HUES6 (cell line): ENCODE measurements at regions not wholly inside any gene's neighbourhood (a gene's known extent, or its start where the extent isn't known, plus 50 kb on each side); places are given as distances from the start of the nearest gene placed in this dataset.
A peak's percentile ranks its signal among the peaks of the same experiment; 100 is the strongest.
"Not testable (repeated sequence)": the region's sequence is repeated elsewhere in the genome, so short reads cannot be mapped to it uniquely, and the experiment has no call there.

Source experiments
- H3K27ac ChIP-seq: 2 replicates; pipeline ENCODE4 v1.7.0; 2013; ENCODE audit warnings: low read depth, mild to moderate bottlenecking, low read length, inconsistent platforms
- H3K27me3 ChIP-seq: 2 replicates; pipeline ENCODE4 v1.6.1; 2013; ENCODE audit warnings: low read length; ENCODE audit not compliant: control insufficient read depth, insufficient read depth
- H3K36me3 ChIP-seq: 2 replicates; pipeline ENCODE4 v1.6.1; 2013; ENCODE audit warnings: low read length; ENCODE audit not compliant: control insufficient read depth, insufficient read depth
- H3K4me1 ChIP-seq: 2 replicates; pipeline ENCODE4 v1.6.1; 2013; ENCODE audit warnings: low read length; ENCODE audit not compliant: control insufficient read depth, insufficient read depth
- H3K4me3 ChIP-seq: 2 replicates; pipeline ENCODE4 v1.5.1; 2013; ENCODE audit warnings: low read depth, low read length
- H3K9ac ChIP-seq: one replicate; pipeline ENCODE4 v1.6.1; 2013; ENCODE audit warnings: mild to moderate bottlenecking, low read length
- H3K9me3 ChIP-seq: 2 replicates; pipeline ENCODE4 v1.6.1; 2013; ENCODE audit warnings: low read depth, low read length; ENCODE audit not compliant: control insufficient read depth, insufficient read depth

GRCh38 chr1:87421809-87422208 is 93.1 kb downstream of the LMO4 start:
- H3K4me3 ChIP-seq = no peak overlapping the region
- no peaks in the 10 kb centered on the region for H3K36me3 ChIP-seq
- H3K27me3 ChIP-seq = no peaks in the 10 kb centered on the region
- no peaks in the 10 kb centered on the region; the same call in 1 of the 2 replicates for H3K4me1 ChIP-seq
- no peak overlapping the region for H3K9ac ChIP-seq
- no peak overlapping the region for H3K27ac ChIP-seq
- no peaks in the 10 kb centered on the region for H3K9me3 ChIP-seq

- peaks cover 23% of the 10 kb centered on the region for H3K4me1 ChIP-seq
- H3K9me3 ChIP-seq = no peaks in the 10 kb centered on the region
- no peak overlapping the region for H3K27ac ChIP-seq
- no peak overlapping the region for H3K4me3 ChIP-seq
- H3K36me3 ChIP-seq = no peaks in the 10 kb centered on the region
- H3K27me3 ChIP-seq = no peaks in the 10 kb centered on the region
- no peak overlapping the region for H3K9ac ChIP-seq
These were observed 95.9 kb downstream of the LMO4 start for GRCh38 chr1:87424541-87424940.

GRCh38 chr1:87426463-87427249 is 98.0 kb downstream of the LMO4 start:
- no peaks in the 10 kb centered on the region for H3K27me3 ChIP-seq
- peak overlapping the region; percentile 35 for H3K9ac ChIP-seq
- no peak overlapping the region for H3K4me3 ChIP-seq
- no peaks in the 10 kb centered on the region for H3K9me3 ChIP-seq
- H3K4me1 ChIP-seq = peaks cover 23% of the 10 kb centered on the region
- H3K27ac ChIP-seq = no peak overlapping the region
- no peaks in the 10 kb centered on the region for H3K36me3 ChIP-seq

GRCh38 chr1:87428367-87428766 is 99.7 kb downstream of the LMO4 start:
- Histone ChIP-seq H3K9me3 (no peaks in the 10 kb centered on the region), H3K9ac (no peak overlapping the region), H3K27me3 (no peaks in the 10 kb centered on the region), H3K36me3 (no peaks in the 10 kb centered on the region), H3K27ac (no peak overlapping the region; the same call in 1 of the 2 replicates), H3K4me1 (peaks cover 23% of the 10 kb centered on the region), H3K4me3 (no peak overlapping the region)

GRCh38 chr1:87428883-87429282 is 100.2 kb downstream of the LMO4 start:
- Histone ChIP-seq H3K9me3 (no peaks in the 10 kb centered on the region), H3K36me3 (no peaks in the 10 kb centered on the region), H3K9ac (no peak overlapping the region), H3K4me3 (no peak overlapping the region), H3K27ac (no peak overlapping the region), H3K27me3 (no peaks in the 10 kb centered on the region), H3K4me1 (peaks cover 23% of the 10 kb centered on the region)

- no peaks in the 10 kb centered on the region for H3K9me3 ChIP-seq
- H3K9ac ChIP-seq = no peak overlapping the region
- no peaks in the 10 kb centered on the region for H3K36me3 ChIP-seq
- H3K4me3 ChIP-seq = no peak overlapping the region
- no peak overlapping the region for H3K27ac ChIP-seq
- no peaks in the 10 kb centered on the region for H3K27me3 ChIP-seq
- peaks cover 29% of the 10 kb centered on the region for H3K4me1 ChIP-seq
These were observed 104.0 kb downstream of the LMO4 start for GRCh38 chr1:87432685-87433084.

- not testable (repeated sequence) for H3K4me3 ChIP-seq, H3K9ac ChIP-seq, H3K9me3 ChIP-seq, H3K27me3 ChIP-seq, H3K27ac ChIP-seq, H3K36me3 ChIP-seq
- H3K4me1 ChIP-seq = peaks cover 25% of the 10 kb centered on the region
These were observed 104.4 kb downstream of the LMO4 start for GRCh38 chr1:87433101-87433500.

GRCh38 chr1:87435484-87435883 is 106.8 kb downstream of the LMO4 start:
- peaks cover 13% of the 10 kb centered on the region for H3K4me1 ChIP-seq
- H3K36me3 ChIP-seq = no peaks in the 10 kb centered on the region
- H3K4me3 ChIP-seq = no peak overlapping the region
- no peaks in the 10 kb centered on the region for H3K9me3 ChIP-seq
- no peak overlapping the region for H3K9ac ChIP-seq
- no peaks in the 10 kb centered on the region for H3K27me3 ChIP-seq
- no peak overlapping the region for H3K27ac ChIP-seq

- H3K9ac ChIP-seq, H3K4me3 ChIP-seq, H3K27ac ChIP-seq: not testable (repeated sequence)
These were observed 107.4 kb downstream of the LMO4 start for GRCh38 chr1:87436115-87436514.

GRCh38 chr1:87436534-87436933 is 107.9 kb downstream of the LMO4 start:
- no peak overlapping the region for H3K9ac ChIP-seq
- no peak overlapping the region for H3K4me3 ChIP-seq
- H3K4me1 ChIP-seq = peaks cover 13% of the 10 kb centered on the region
- no peaks in the 10 kb centered on the region for H3K9me3 ChIP-seq
- no peaks in the 10 kb centered on the region for H3K36me3 ChIP-seq
- no peak overlapping the region for H3K27ac ChIP-seq
- no peaks in the 10 kb centered on the region for H3K27me3 ChIP-seq

More at GRCh38 chr1:87436115-87436514, 107.4 kb downstream of the LMO4 start:
- H3K36me3 ChIP-seq, H3K27me3 ChIP-seq, H3K9me3 ChIP-seq: not testable (repeated sequence)
- H3K4me1 ChIP-seq = peaks cover 13% of the 10 kb centered on the region

GRCh38 chr1:87437663-87438295 is 109.1 kb downstream of the LMO4 start:
- Histone ChIP-seq H3K27me3 (no peaks in the 10 kb centered on the region), H3K9me3 (peaks cover 3% of the 10 kb centered on the region; the same call in 1 of the 2 replicates), H3K27ac (no peak overlapping the region), H3K9ac (no peak overlapping the region), H3K4me3 (no peak overlapping the region), H3K4me1 (peaks cover 13% of the 10 kb centered on the region), H3K36me3 (no peaks in the 10 kb centered on the region)
